Fibroblast of villous mesenchyme (primary cell): ENCODE measurements at regions not wholly inside any gene's neighbourhood (a gene's known extent, or its start where the extent isn't known, plus 50 kb on each side); places are given as distances from the start of the nearest gene placed in this dataset.

ENCODE experiments used
- DNase-seq: peaks from one replicate; pipeline ENCODE4 v3.0.0-alpha.2; 2010; ENCODE audit warnings: low read depth
- H3K4me3 ChIP-seq: 2 replicates; pipeline ENCODE4 v1.5.1; 2011; ENCODE audit warnings: low read depth, mild to moderate bottlenecking, low read length
- CTCF ChIP-seq: IDR thresholded peaks from 2 replicates; pipeline ENCODE4 v1.5.1; 2012; ENCODE audit warnings: low read depth, mild to moderate bottlenecking, low read length; ENCODE audit not compliant: insufficient read depth

GRCh38 chr9:129458663-129459546, 162.0 kb downstream of the C9orf50 start:
- H3K4me3 ChIP-seq: no peak overlapping the region
- DNase-seq: no peak

GRCh38 chr9:129458155-129458661, 162.7 kb downstream of the C9orf50 start:
- H3K4me3 ChIP-seq: no peak overlapping the region
- TF ChIP-seq CTCF: no peak
- peak; percentile 55 for DNase-seq

More at GRCh38 chr9:129458663-129459546, 162.0 kb downstream of the C9orf50 start:
- peak; percentile 9 for TF ChIP-seq CTCF

- no peak overlapping the region for H3K4me3 ChIP-seq
- no peak for TF ChIP-seq CTCF
- no peak for DNase-seq
These were observed 163.5 kb downstream of the C9orf50 start for GRCh38 chr9:129457325-129457779.

- no peak for TF ChIP-seq CTCF
- DNase-seq: no peak
- H3K4me3 ChIP-seq: no peak overlapping the region
These were observed 164.2 kb downstream of the C9orf50 start for GRCh38 chr9:129456549-129457324.

- no peak for TF ChIP-seq CTCF
- H3K4me3 ChIP-seq: no peak overlapping the region
- DNase-seq: no peak
These were observed 165.5 kb downstream of the C9orf50 start for GRCh38 chr9:129455151-129455995.

GRCh38 chr9:129454467-129455067, 166.3 kb downstream of the C9orf50 start:
- no peak overlapping the region for H3K4me3 ChIP-seq
- no peak for DNase-seq
- no peak for TF ChIP-seq CTCF
